ENCODE measurements at regions not wholly inside any gene's neighbourhood (a gene's known extent, or its start where the extent isn't known, plus 50 kb on each side); places are given as distances from the start of the nearest gene placed in this dataset.

- H3K9me3 Mint-ChIP-seq (ENCODE audit: unreplicated experiment), result no peaks in the 10 kb centered on the region
- Histone ChIP-seq H3K36me3 (ENCODE audit: control insufficient read depth, insufficient read depth, low read length) (no peaks in the 10 kb centered on the region), H3K9me3 (no peaks in the 10 kb centered on the region), H3K27me3 (replicated peaks; ENCODE audit: control insufficient read depth, insufficient read depth, low read length) (no peaks in the 10 kb centered on the region), H3K4me3 (ENCODE audit: low read depth, low read length) (no peak overlapping the region), H3K4me1 (no peaks in the 10 kb centered on the region)
- no peaks in the 10 kb centered on the region for H3K4me1 Mint-ChIP-seq (ENCODE audit: low read depth, unreplicated experiment)
- peaks cover 4% of the 10 kb centered on the region for H3K36me3 Mint-ChIP-seq (ENCODE audit: insufficient read depth, unreplicated experiment)
- TF ChIP-seq CTCF (IDR thresholded peaks at IDR 0.05; ENCODE audit: insufficient read depth in 1 of 2, low read depth in 1 of 2, low read length in 1 of 2, severe bottlenecking in 1 of 2, unreplicated experiment in 1 of 2), result no peak
- BruUV-seq (replicated peaks), result no TSS peak
- intact Hi-C loops (cut with micrococcal nuclease; ENCODE audit: unreplicated experiment), result no loop called here
- CTCF ChIA-PET, result no interaction called here
- H3K27me3 Mint-ChIP-seq (ENCODE audit: insufficient read depth, unreplicated experiment), result no peaks in the 10 kb centered on the region
- POLR2A ChIA-PET, result no interaction called here
- no peak for DNase-seq
- H3K27ac Mint-ChIP-seq (ENCODE audit: unreplicated experiment), result no peak overlapping the region
- no peak overlapping the region for H3K4me3 Mint-ChIP-seq (ENCODE audit: unreplicated experiment)
These were observed 75.7 kb downstream of the IGSF1 start for GRCh38 chrX:131213400-131213799.

GRCh38 chrX:131202766-131203165 lies 86.3 kb downstream of the IGSF1 start:
- H3K9me3 Mint-ChIP-seq (ENCODE audit: unreplicated experiment), result no peaks in the 10 kb centered on the region
- no peaks in the 10 kb centered on the region for H3K36me3 Mint-ChIP-seq (ENCODE audit: insufficient read depth, unreplicated experiment)
- no peak for TF ChIP-seq CTCF (IDR thresholded peaks at IDR 0.05; ENCODE audit: insufficient read depth in 1 of 2, low read depth in 1 of 2, low read length in 1 of 2, severe bottlenecking in 1 of 2, unreplicated experiment in 1 of 2)
- ChIA-PET CTCF (no interaction called here), POLR2A (no interaction called here)
- H3K4me1 Mint-ChIP-seq (ENCODE audit: low read depth, unreplicated experiment), result no peaks in the 10 kb centered on the region
- no peaks in the 10 kb centered on the region for H3K27me3 ChIP-seq (replicated peaks; ENCODE audit: control insufficient read depth, insufficient read depth, low read length)
- BruUV-seq (replicated peaks), result no TSS peak
- no peaks in the 10 kb centered on the region for H3K36me3 ChIP-seq (ENCODE audit: control insufficient read depth, insufficient read depth, low read length)
- no peak overlapping the region for H3K4me3 ChIP-seq (ENCODE audit: low read depth, low read length)
- no peaks in the 10 kb centered on the region for H3K4me1 ChIP-seq
- H3K9me3 ChIP-seq, result no peaks in the 10 kb centered on the region
- intact Hi-C loops (cut with micrococcal nuclease; ENCODE audit: unreplicated experiment), result no loop called here
- no peak overlapping the region for H3K4me3 Mint-ChIP-seq (ENCODE audit: unreplicated experiment)
- H3K27me3 Mint-ChIP-seq (ENCODE audit: insufficient read depth, unreplicated experiment), result no peaks in the 10 kb centered on the region
- no peak overlapping the region for H3K27ac Mint-ChIP-seq (ENCODE audit: unreplicated experiment)
- DNase-seq, result no peak

GRCh38 chrX:131201986-131202385 lies 87.1 kb downstream of the IGSF1 start:
- no TSS peak for BruUV-seq (replicated peaks)
- no peaks in the 10 kb centered on the region for H3K9me3 Mint-ChIP-seq (ENCODE audit: unreplicated experiment)
- H3K36me3 Mint-ChIP-seq (ENCODE audit: insufficient read depth, unreplicated experiment), result no peaks in the 10 kb centered on the region
- H3K4me3 Mint-ChIP-seq (ENCODE audit: unreplicated experiment), result no peak overlapping the region
- Histone ChIP-seq H3K4me3 (ENCODE audit: low read depth, low read length) (no peak overlapping the region), H3K27me3 (replicated peaks; ENCODE audit: control insufficient read depth, insufficient read depth, low read length) (no peaks in the 10 kb centered on the region), H3K9me3 (no peaks in the 10 kb centered on the region), H3K36me3 (ENCODE audit: control insufficient read depth, insufficient read depth, low read length) (no peaks in the 10 kb centered on the region), H3K4me1 (no peaks in the 10 kb centered on the region)
- no peak for TF ChIP-seq CTCF (IDR thresholded peaks at IDR 0.05; ENCODE audit: insufficient read depth in 1 of 2, low read depth in 1 of 2, low read length in 1 of 2, severe bottlenecking in 1 of 2, unreplicated experiment in 1 of 2)
- POLR2A ChIA-PET, result no interaction called here
- H3K4me1 Mint-ChIP-seq (ENCODE audit: low read depth, unreplicated experiment), result no peaks in the 10 kb centered on the region
- DNase-seq, result no peak
- no peak overlapping the region for H3K27ac Mint-ChIP-seq (ENCODE audit: unreplicated experiment)
- CTCF ChIA-PET, result no interaction called here
- no peaks in the 10 kb centered on the region for H3K27me3 Mint-ChIP-seq (ENCODE audit: insufficient read depth, unreplicated experiment)
- intact Hi-C loops (cut with micrococcal nuclease; ENCODE audit: unreplicated experiment), result no loop called here

Data from Caco-2 (cell line).